PC-3 (cell line): ENCODE measurements at regions not wholly inside any gene's neighbourhood (a gene's known extent, or its start where the extent isn't known, plus 50 kb on each side); places are given as distances from the start of the nearest gene placed in this dataset.

Source experiments
- ATAC-seq: fragments of 200-7000 bp; cut with Tn5 transposase; 2 replicates; pipeline ENCODE4 v1.9.1; 2020; ENCODE audit warnings: mild to moderate bottlenecking, moderate library complexity
- BruUV-seq: library from RNA; stranded (reverse); fragments of 400-500 nt; replicated peaks from 2 replicates; lab custom pipeline; 2021; lab: Mats Ljungman, UMichigan
- CTCF ChIA-PET: fragments of 300-600 bp; sonication (Branson Sonifier 250); formaldehyde crosslinking; loops from one replicate; lab custom pipeline; 2022; ENCODE audit warnings: antibody characterized with exemption; lab: Charles Lee
- POLR2A ChIA-PET: fragments of 300-600 bp; sonication (Branson Sonifier 250); formaldehyde crosslinking; loops from one replicate; lab custom pipeline; 2022; ENCODE audit warnings: antibody characterized with exemption; ENCODE audit not compliant: unreplicated experiment; lab: Charles Lee
- DNase-seq: peaks from one replicate; pipeline ENCODE4 v3.0.0-alpha.2; 2015
- H2AFZ ChIP-seq: fragments of 300-600 bp; sonication (generic); 2 replicates; pipeline ENCODE4 v1.6.0; 2016; ENCODE audit warnings: antibody characterized with exemption, low read length
- H3F3A ChIP-seq: fragments of 300-600 bp; sonication (generic); one replicate; pipeline ENCODE4 v1.6.0; 2017; ENCODE audit warnings: antibody characterized with exemption, low read length, control low read depth, mild to moderate bottlenecking; ENCODE audit not compliant: unreplicated experiment
- H3K27ac ChIP-seq: fragments of 300-600 bp; sonication (generic); 2 replicates; pipeline ENCODE4 v1.5.1; 2016; ENCODE audit warnings: mild to moderate bottlenecking, low read length
- H3K27me3 ChIP-seq: fragments of 300-600 bp; sonication (generic); 2 replicates; pipeline ENCODE4 v1.6.1; 2016; ENCODE audit warnings: low read length, mixed read lengths
- H3K36me3 ChIP-seq: fragments of 300-600 bp; sonication (generic); 2 replicates; pipeline ENCODE4 v1.6.1; 2016; ENCODE audit warnings: low read depth, mixed run types, low read length, mixed read lengths
- H3K4me1 ChIP-seq: fragments of 300-600 bp; sonication (generic); 2 replicates; pipeline ENCODE4 v1.5.1; 2016; ENCODE audit warnings: low read length; ENCODE audit not compliant: insufficient read depth
- H3K4me2 ChIP-seq: fragments of 300-600 bp; sonication (generic); 2 replicates; pipeline ENCODE4 v1.6.0; 2016; ENCODE audit warnings: low read length
- H3K4me3 ChIP-seq: fragments of 300-600 bp; sonication (generic); 2 replicates; pipeline ENCODE4 v1.5.1; 2016; ENCODE audit warnings: mild to moderate bottlenecking, low read length, mixed read lengths
- H3K79me2 ChIP-seq: fragments of 300-600 bp; sonication (generic); 2 replicates; pipeline ENCODE4 v1.6.1; 2017; ENCODE audit warnings: low read length, mixed read lengths
- H3K9ac ChIP-seq: fragments of 300-600 bp; sonication (generic); 2 replicates; pipeline ENCODE4 v1.6.0; 2016; ENCODE audit warnings: mild to moderate bottlenecking, low read length
- H3K9me2 ChIP-seq: fragments of 300-600 bp; sonication (generic); replicated peaks from 2 replicates; pipeline ENCODE4 v1.6.1; 2016; ENCODE audit warnings: mixed run types, low read length, mixed read lengths
- H3K9me3 ChIP-seq: fragments of 300-600 bp; sonication (generic); 2 replicates; pipeline ENCODE4 v1.6.1; 2016; ENCODE audit warnings: low read length, mixed read lengths
- H4K20me1 ChIP-seq: fragments of 300-600 bp; sonication (generic); 2 replicates; pipeline ENCODE4 v1.6.1; 2016; ENCODE audit warnings: low read length, mixed read lengths
- CTCF ChIP-seq: fragments of 300-600 bp; sonication (generic); conservative IDR thresholded peaks from 2 replicates; pipeline ENCODE4 v1.5.1; 2017; ENCODE audit warnings: antibody characterized with exemption, low read depth, mild to moderate bottlenecking, low read length
- EZH2 ChIP-seq: fragments of 300-600 bp; sonication (generic); IDR thresholded peaks from one replicate; pipeline ENCODE4 v1.6.1; 2017; ENCODE audit warnings: antibody characterized with exemption, mild to moderate bottlenecking, low read length; ENCODE audit not compliant: unreplicated experiment
- EZH2phosphoT487 ChIP-seq: fragments of 300-600 bp; sonication (generic); IDR thresholded peaks from 2 replicates; pipeline ENCODE4 v1.6.1; 2018; ENCODE audit warnings: mild to moderate bottlenecking, antibody characterized with exemption, low read length, borderline replicate concordance
- intact Hi-C: fragments of 100-400 bp; cut with micrococcal nuclease; formaldehyde crosslinking; loops from 2 replicates; pipeline ENCODE4 v1.9.0; 2023

- BruUV-seq, result no TSS peak
- Histone ChIP-seq H3K9me3 (no peaks in the 10 kb centered on the region), H3K79me2 (no peaks in the 10 kb centered on the region), H3K27me3 (no peaks in the 10 kb centered on the region), H3K4me3 (no peak overlapping the region), H3K9me2 (no peaks in the 10 kb centered on the region), H3K4me2 (no peak overlapping the region), H3K36me3 (no peaks in the 10 kb centered on the region), H3K27ac (no peak overlapping the region), H2AFZ (no peak overlapping the region), H3K9ac (no peak overlapping the region), H3F3A (no peaks in the 10 kb centered on the region), H3K4me1 (no peaks in the 10 kb centered on the region), H4K20me1 (no peaks in the 10 kb centered on the region)
- TF ChIP-seq EZH2 (no peak), EZH2phosphoT487 (no peak), CTCF (no peak)
- DNase-seq (no peak), ATAC-seq (no peak)
- intact Hi-C loops, result no loop called here
- ChIA-PET CTCF (no interaction called here), POLR2A (no interaction called here)
These were observed 476.8 kb downstream of the HAPSTR1 start for GRCh38 chr16:9568261-9568660.

- H3K9ac ChIP-seq, result no peak overlapping the region
- H3K36me3 ChIP-seq, result no peaks in the 10 kb centered on the region
- no TSS peak for BruUV-seq
- H3K9me3 ChIP-seq, result no peaks in the 10 kb centered on the region
- CTCF ChIA-PET, result no interaction called here
- H3K9me2 ChIP-seq, result no peaks in the 10 kb centered on the region
- TF ChIP-seq EZH2, result no peak
- no peak for TF ChIP-seq EZH2phosphoT487
- TF ChIP-seq CTCF, result no peak
- no peak overlapping the region for H3K4me2 ChIP-seq
- no peak for DNase-seq
- H3F3A ChIP-seq, result no peaks in the 10 kb centered on the region
- ATAC-seq, result no peak
- intact Hi-C loops, result no loop called here
- H3K4me3 ChIP-seq, result no peak overlapping the region
- H2AFZ ChIP-seq, result no peak overlapping the region
- H3K4me1 ChIP-seq, result no peaks in the 10 kb centered on the region
- H4K20me1 ChIP-seq, result no peaks in the 10 kb centered on the region
- POLR2A ChIA-PET, result no interaction called here
- no peak overlapping the region for H3K27ac ChIP-seq
- H3K79me2 ChIP-seq, result no peaks in the 10 kb centered on the region
- H3K27me3 ChIP-seq, result no peaks in the 10 kb centered on the region
These were observed 479.1 kb downstream of the HAPSTR1 start for GRCh38 chr16:9570521-9570920.

GRCh38 chr16:9578459-9578858, 487.0 kb downstream of the HAPSTR1 start:
- CTCF ChIA-PET, result no interaction called here
- intact Hi-C loops, result no loop called here
- POLR2A ChIA-PET, result no interaction called here

More at GRCh38 chr16:9578459-9578858, 487.0 kb downstream of the HAPSTR1 start:
- no peaks in the 10 kb centered on the region for H4K20me1 ChIP-seq
- H3K4me2 ChIP-seq, result no peak overlapping the region
- H3K4me1 ChIP-seq, result no peaks in the 10 kb centered on the region
- H2AFZ ChIP-seq, result no peak overlapping the region
- no peak overlapping the region for H3K9ac ChIP-seq
- no peaks in the 10 kb centered on the region for H3K79me2 ChIP-seq
- H3F3A ChIP-seq, result no peaks in the 10 kb centered on the region
- no peak for DNase-seq
- no TSS peak for BruUV-seq
- no peaks in the 10 kb centered on the region for H3K9me2 ChIP-seq
- no peak overlapping the region for H3K4me3 ChIP-seq
- no peak for ATAC-seq
- H3K27ac ChIP-seq, result no peak overlapping the region
- TF ChIP-seq CTCF (no peak), EZH2phosphoT487 (no peak), EZH2 (no peak)
- no peaks in the 10 kb centered on the region for H3K36me3 ChIP-seq
- H3K27me3 ChIP-seq, result no peaks in the 10 kb centered on the region
- no peaks in the 10 kb centered on the region for H3K9me3 ChIP-seq
